ENCODE measurements at regions not wholly inside any gene's neighbourhood (a gene's known extent, or its start where the extent isn't known, plus 50 kb on each side); places are given as distances from the start of the nearest gene placed in this dataset.

GRCh38 chr13:56558698-56559320 lies 581.9 kb upstream of the PRR20A start:
- TF ChIP-seq, protein P1, sequence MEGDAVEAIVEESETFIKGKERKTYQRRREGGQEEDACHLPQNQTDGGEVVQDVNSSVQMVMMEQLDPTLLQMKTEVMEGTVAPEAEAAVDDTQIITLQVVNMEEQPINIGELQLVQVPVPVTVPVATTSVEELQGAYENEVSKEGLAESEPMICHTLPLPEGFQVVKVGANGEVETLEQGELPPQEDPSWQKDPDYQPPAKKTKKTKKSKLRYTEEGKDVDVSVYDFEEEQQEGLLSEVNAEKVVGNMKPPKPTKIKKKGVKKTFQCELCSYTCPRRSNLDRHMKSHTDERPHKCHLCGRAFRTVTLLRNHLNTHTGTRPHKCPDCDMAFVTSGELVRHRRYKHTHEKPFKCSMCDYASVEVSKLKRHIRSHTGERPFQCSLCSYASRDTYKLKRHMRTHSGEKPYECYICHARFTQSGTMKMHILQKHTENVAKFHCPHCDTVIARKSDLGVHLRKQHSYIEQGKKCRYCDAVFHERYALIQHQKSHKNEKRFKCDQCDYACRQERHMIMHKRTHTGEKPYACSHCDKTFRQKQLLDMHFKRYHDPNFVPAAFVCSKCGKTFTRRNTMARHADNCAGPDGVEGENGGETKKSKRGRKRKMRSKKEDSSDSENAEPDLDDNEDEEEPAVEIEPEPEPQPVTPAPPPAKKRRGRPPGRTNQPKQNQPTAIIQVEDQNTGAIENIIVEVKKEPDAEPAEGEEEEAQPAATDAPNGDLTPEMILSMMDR (IDR thresholded peaks at IDR 0.05; ENCODE audit: poor library complexity), result no peak
- no peak for TF ChIP-seq EZH2phosphoT487 (IDR thresholded peaks at IDR 0.05; ENCODE audit: low read depth, severe bottlenecking, unreplicated experiment)

Data from hepatocyte (in vitro differentiated cells).